GM18499 (cell line): ENCODE measurements at regions not wholly inside any gene's neighbourhood (a gene's known extent, or its start where the extent isn't known, plus 50 kb on each side); places are given as distances from the start of the nearest gene placed in this dataset.

Source experiments
- ATAC-seq: cut with Tn5 transposase; IDR thresholded peaks from one replicate; pipeline ENCODE4 v1.9.1; 2021; ENCODE audit warnings: moderate number of reproducible peaks; ENCODE audit not compliant: insufficient read depth, unreplicated experiment

GRCh38 chr1:96308314-96308713 is 413.3 kb upstream of the PTBP2 start:
- ATAC-seq: no peak

DNA sequence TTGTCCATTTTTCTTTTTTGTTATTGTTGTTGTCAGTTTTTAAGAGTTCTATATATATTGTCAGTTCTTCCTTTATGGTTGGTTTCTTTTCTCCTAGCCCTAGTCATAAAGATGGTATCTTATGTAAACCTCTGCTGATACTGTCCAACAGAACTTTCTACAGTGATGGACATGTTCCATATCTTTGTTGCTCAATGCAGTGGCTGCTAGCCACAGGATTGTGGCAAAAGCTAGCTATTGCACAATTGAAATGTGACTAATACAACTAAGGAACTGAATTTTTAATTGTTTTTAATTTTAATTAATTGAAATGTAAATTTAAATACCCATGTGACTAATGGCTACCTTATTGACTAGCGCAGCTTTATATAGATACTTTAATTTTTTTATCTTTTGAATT is 411.8 kb upstream of the PTBP2 start:
- no peak for ATAC-seq

GRCh38 chr1:96313216-96313615 is 408.4 kb upstream of the PTBP2 start:
- ATAC-seq: no peak

DNA sequence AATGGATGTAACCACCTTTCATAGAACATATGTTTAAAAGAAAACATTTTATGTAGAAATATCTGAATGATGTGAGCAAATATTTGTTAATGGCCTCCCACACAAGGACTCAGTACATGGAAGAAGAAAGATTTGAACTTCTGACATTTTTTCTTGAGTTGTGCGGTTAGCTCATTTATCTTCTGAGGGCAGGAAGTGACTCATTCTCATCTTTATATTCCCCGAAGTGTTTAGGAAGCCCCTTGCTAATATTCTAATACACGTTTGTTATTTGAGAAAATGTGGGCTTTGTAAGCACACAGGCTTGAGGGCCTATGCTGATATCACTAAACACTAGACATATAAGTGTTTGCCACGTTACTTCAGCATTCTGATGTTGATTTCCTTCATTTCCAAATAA is 392.5 kb upstream of the PTBP2 start:
- no peak for ATAC-seq

DNA sequence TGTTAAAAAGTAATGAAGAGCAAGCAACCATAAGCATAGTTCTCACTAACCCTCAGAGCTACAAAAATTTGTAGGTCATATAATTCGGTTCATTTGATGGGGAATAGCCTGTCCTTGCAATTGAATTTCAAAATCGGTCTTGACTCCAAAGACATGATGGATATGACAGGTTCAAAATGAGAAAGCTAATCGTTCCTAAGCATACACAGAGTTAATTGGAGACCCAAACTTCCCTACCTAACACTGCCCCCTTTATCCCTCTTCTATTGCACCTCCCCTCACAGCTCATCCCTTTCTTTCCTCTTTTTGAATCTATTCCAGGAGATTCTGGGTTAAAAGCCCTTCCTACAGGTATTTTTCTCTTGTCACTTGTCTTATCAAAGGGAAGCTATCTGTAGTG is 390.0 kb upstream of the PTBP2 start:
- no peak for ATAC-seq

DNA sequence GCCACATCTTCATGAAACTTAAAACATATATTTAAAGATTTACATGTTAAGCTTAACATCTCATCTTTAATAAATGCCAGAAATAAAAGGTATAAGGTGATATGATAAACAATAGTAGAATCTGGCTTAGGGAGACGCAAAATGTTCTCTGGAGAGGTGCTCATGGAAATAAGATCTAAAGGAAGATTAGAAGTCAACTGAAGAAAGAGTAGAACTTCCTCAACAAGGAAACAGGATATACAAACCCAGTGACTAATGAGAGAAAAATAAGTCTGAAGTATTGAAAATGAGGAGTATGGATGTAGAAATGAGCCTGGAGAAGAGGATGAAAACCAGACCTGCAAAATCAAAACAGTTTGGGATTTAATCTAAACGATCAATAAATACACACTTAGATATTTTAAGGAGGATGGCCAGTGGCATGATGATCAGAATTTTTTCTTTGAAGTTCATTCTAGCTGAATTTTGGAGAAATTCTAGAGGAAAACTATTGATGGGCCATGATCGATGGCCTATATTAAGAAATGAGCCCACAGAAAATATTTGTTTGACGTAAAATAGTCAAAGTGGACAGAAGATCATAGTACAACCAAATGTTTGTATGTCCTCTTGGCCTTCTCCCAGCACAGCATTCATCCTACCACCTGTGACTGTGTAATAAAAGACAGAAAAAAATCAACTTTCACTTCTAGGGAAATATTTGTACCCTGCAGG is 387.9 kb upstream of the PTBP2 start:
- no peak for ATAC-seq

DNA sequence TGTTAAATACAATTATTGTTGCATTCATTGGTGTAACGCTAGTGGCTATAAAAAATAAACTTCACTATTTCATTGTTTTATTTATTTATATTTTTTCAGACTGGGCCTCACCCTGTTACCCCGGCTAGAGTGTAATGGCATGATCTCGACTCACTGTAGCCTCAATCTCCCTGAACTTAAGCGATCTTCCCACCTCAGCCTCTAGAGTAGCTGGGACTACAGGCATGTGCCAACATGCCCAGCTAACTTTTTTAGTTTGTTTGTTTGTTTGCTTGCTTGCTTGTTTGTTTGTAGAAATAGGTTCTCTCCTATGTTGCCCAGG is 387.4 kb upstream of the PTBP2 start:
- no peak for ATAC-seq

DNA sequence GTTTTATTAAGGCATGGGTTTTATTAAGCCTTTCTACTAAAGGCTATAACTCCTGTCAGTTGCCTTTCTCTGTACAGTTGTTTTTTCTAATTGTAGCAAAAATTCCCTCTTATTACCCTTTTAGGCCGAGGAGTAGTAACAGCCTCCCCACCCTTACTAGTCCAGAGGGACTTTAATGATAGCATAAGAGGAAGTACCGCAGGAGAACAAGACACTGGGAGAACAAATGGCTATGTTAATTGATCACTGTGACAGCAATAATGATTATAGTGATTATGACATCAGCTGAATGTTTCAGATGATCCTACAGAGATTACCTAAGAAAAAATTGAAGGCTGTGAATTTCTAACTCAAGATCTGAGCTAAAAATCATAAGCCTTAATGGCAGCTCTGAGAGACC is 383.0 kb upstream of the PTBP2 start:
- no peak for ATAC-seq

- no peak for ATAC-seq
These were observed 380.9 kb upstream of the PTBP2 start for GRCh38 chr1:96340686-96341085.

GRCh38 chr1:96346719-96347118 is 374.9 kb upstream of the PTBP2 start:
- ATAC-seq: no peak

- no peak for ATAC-seq
These were observed 371.7 kb upstream of the PTBP2 start for GRCh38 chr1:96349896-96350295.

GRCh38 chr1:96352733-96353132 is 368.9 kb upstream of the PTBP2 start:
- no peak for ATAC-seq

- ATAC-seq: no peak
These were observed 366.1 kb upstream of the PTBP2 start for GRCh38 chr1:96355521-96355920.

DNA sequence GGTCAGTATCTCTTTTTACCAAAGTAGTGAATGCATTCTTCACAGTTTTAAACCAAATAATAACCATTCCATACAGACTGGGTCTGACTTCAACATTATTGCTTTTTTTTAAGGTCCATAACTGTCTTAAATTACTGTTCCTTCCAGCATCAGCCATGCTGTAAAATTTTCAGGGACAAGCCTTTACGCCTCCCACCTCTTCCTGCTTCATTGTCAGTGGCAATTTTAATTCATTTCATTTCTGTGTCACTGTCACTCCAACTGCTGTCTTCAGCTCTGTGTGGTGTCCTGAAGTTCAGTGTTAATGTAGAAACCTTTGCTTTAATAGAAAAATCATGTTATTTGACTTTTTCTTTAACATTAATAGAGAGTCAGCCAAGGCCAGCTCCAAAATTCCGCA is 365.6 kb upstream of the PTBP2 start:
- no peak for ATAC-seq

- no peak for ATAC-seq
These were observed 364.3 kb upstream of the PTBP2 start for GRCh38 chr1:96357141-96357765.

GRCh38 chr1:96358057-96358456 is 363.5 kb upstream of the PTBP2 start:
- ATAC-seq: no peak

GRCh38 chr1:96360036-96360795 is 361.4 kb upstream of the PTBP2 start:
- no peak for ATAC-seq

DNA sequence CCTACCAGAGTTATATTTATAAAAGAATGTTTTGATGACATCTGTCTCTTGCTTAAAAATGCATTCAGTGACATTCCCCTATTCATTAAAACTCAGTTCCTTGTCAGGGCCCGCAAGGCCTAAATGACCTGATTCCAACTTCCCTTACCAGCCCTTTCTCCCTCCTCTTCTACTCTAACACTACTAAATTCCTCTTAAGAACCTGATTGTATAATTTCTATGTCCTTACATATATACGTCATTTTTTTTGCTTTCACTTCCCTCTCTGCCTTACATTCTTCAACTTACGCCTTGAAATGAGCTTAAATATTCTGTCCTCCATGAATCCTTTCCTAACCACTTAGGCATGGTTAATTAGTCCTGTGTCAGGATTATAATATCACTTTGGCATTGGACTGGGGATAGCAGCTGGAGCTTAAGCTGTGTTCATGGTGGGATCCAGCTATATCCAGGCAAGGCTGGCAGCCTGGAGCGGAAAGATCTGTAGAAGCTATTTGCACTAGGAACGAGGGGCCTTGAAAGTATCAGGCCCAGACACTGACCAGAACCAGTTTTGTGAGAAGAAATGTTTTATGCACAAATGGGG is 360.2 kb upstream of the PTBP2 start:
- no peak for ATAC-seq

DNA sequence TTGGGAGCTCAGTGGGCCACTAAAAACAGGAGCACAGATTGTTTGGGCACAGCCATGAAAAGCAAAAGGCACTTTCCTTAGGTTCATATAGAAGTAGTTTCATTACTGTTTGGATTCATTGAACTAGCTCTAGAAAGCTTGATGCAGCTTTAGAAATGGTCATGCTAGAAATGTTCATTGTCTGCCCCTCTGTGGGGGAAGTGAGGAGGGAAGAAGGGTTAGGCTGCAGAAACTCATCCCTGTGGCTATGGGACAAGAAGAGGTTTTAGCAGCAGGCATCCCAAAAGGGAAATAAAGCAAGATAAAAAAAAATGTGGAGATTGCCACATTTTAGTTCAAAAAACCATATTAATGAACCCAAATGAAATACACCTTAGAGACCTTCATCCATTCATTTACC is 359.6 kb upstream of the PTBP2 start:
- no peak for ATAC-seq

DNA sequence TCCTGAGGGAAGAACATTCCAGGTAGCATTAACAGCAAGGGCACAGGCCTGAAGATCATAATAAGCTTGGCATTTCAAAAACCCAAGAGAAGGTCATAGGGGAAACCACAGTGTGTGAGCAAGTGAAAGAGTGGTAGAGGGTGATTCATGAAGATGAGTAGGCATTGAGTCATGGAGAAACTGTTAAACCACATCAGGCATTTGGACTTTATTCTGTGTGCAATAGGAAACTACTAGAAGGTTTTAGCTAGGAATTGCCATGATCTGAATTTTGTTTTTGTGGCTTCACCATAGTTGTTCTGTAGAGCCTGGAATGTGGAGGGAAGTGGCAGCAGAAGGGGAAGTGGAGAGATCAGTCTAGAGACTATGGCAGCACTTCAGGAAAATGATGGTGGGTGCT is 359.0 kb upstream of the PTBP2 start:
- ATAC-seq: peak; percentile 75

DNA sequence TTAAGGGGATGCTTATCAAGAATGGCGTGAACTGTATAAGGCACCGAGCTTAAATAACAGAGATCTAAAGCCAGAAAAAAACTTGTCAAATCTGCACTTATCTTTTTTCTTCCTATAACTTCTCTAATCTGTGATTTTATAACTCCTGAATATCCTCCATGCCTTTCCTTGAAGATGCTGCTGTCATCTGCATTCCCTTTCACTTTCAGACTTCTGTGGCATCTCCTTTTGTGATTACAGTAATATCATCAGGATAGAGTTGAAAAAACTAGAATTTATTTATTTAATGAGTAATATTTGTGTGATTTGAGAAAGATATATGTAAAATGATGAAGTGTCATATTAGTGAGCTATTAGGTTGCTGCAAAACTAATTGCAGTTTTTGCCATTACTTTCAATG is 357.8 kb upstream of the PTBP2 start:
- ATAC-seq: no peak
